Small intestine (tissue), 7 donors: ENCODE measurements at regions not wholly inside any gene's neighbourhood (a gene's known extent, or its start where the extent isn't known, plus 50 kb on each side); places are given as distances from the start of the nearest gene placed in this dataset.
"Not testable (repeated sequence)": the region's sequence is repeated elsewhere in the genome, so short reads cannot be mapped to it uniquely, and the experiment has no call there.

Experiments used
- DNase-seq, 2 donors: peaks; one replicate each; pipeline versions ENCODE4 v3.0.0 to v3.0.0-alpha.2; 2013
- FAIRE-seq: peaks from 2 replicates; lab custom pipeline; 2012; peaks lifted over from hg19 to GRCh38; lab: Jason Lieb, UNC
- H3K27ac ChIP-seq, 3 donors: one replicate each; pipeline ENCODE4 v1.5.1; 2013; ENCODE audit warnings: low read length in 2 of 3, mild to moderate bottlenecking in 2 of 3, control low read depth in 1 of 3, inconsistent platforms in 1 of 3, low read depth in 1 of 3, moderate library complexity in 1 of 3
- H3K27me3 ChIP-seq, 3 donors: one replicate each; pipeline ENCODE4 v1.6.1; 2013; ENCODE audit warnings: low read length in 3 of 3, inconsistent platforms in 1 of 3; ENCODE audit not compliant: control insufficient read depth in 3 of 3, insufficient read depth in 3 of 3
- H3K36me3 ChIP-seq, 3 donors: one replicate each; pipeline ENCODE4 v1.6.1; 2013; ENCODE audit warnings: low read length in 3 of 3, inconsistent platforms in 1 of 3, low read depth in 1 of 3, mild to moderate bottlenecking in 1 of 3, moderate library complexity in 1 of 3; ENCODE audit not compliant: control insufficient read depth in 3 of 3, insufficient read depth in 2 of 3
- H3K4me1 ChIP-seq, 3 donors: one replicate each; pipeline ENCODE4 v1.6.1; 2013; ENCODE audit warnings: low read length in 2 of 3, inconsistent platforms in 1 of 3, low read depth in 1 of 3, mild to moderate bottlenecking in 1 of 3, moderate library complexity in 1 of 3; ENCODE audit not compliant: control insufficient read depth in 3 of 3, insufficient read depth in 2 of 3
- H3K4me3 ChIP-seq, 3 donors: one replicate each; pipeline ENCODE4 v1.5.1; 2013; ENCODE audit warnings: low read length in 3 of 3, control low read depth in 1 of 3, inconsistent platforms in 1 of 3, low read depth in 1 of 3, mild to moderate bottlenecking in 1 of 3, moderate library complexity in 1 of 3
- H3K9me3 ChIP-seq, 2 donors: one replicate each; pipeline ENCODE4 v1.6.1; 2013; ENCODE audit warnings: low read depth in 1 of 2, low read length in 1 of 2; ENCODE audit not compliant: control insufficient read depth in 2 of 2, insufficient read depth in 1 of 2
- WGBS, 3 donors: extraction: QIAGEN DNeasy Blood & Tissue Kit; methylation state at CpG; one replicate each; pipeline ENCODE4 v1.1.7; 2013; 5-methylcytosine and 5-hydroxymethylcytosine counted together
- donor health status: healthy with polysubstance abuse.
- donor health status: control.
- donor health status: control.
- donor health status: Bipolar disorder and iron deficiency.
- donor health status: healthy.

DNA sequence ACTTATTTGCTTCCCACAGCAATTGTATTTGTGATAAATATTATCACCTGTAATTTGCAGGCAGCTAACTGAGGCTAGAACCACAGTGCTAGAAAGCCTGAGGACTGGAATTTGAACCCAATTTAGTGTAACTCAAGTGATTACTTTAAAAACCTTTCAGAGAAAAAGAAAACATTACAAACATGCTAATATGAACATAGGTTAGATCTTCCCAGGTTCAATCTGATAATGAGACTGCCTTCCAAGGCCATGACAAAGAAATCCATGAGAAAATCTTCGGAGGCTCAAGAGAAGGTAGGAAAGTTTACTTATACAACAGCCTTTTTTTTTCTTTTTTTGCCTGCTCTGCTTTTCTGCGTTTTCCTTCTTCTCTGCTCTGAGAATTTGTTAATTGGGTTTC lies 620.6 kb upstream of the CCNG1 start:
- Histone ChIP-seq H3K4me3 (no peak overlapping the region), H3K36me3 (no peaks in the 10 kb centered on the region), H3K27me3 (no peaks in the 10 kb centered on the region), H3K4me1 (peaks cover 1 to 7% (median 2%) of the 10 kb centered on the region in 3 donors), H3K27ac (peak overlapping the region in 2 of 3 donors; percentile 68 to 79), H3K9me3 (no peaks in the 10 kb centered on the region)
- DNase-seq (peak; percentile 67 to 73), FAIRE-seq (no peak)
- WGBS, 3 donors = 23 to 56% (median 44%) methylated on average over 2 of the region's 2 CpGs

DNA sequence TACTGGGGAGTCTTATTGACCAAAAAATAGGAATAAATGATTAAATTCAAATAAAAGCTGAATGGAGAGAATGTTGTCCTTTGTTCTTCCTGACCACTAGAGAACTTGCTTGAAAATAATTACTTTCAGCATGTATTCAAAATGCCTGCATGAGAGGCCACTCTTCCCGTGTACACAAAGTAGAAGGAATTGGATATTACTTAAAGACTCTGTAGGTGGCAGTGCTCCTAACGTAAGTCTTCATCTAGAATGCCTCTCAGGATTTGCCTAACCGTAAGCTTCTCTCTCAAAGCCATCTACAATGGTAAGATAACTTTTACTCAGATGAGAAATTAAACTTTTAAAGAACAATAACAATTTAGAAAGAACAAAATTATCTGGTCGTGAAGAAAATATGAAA lies 620.0 kb upstream of the CCNG1 start:
- H3K4me3 ChIP-seq = no peak overlapping the region
- peak overlapping the region in 2 of 3 donors; percentile 68 to 79 for H3K27ac ChIP-seq
- peaks cover 1 to 9% (median 2%) of the 10 kb centered on the region in 3 donors for H3K4me1 ChIP-seq
- H3K9me3 ChIP-seq = no peaks in the 10 kb centered on the region
- H3K27me3 ChIP-seq = no peaks in the 10 kb centered on the region
- no peak for FAIRE-seq
- peak; percentile 42 to 58 for DNase-seq
- H3K36me3 ChIP-seq = no peaks in the 10 kb centered on the region
- 8 to 50% (median 28%) methylated on average over 4 of the region's 4 CpGs for WGBS, 3 donors

DNA sequence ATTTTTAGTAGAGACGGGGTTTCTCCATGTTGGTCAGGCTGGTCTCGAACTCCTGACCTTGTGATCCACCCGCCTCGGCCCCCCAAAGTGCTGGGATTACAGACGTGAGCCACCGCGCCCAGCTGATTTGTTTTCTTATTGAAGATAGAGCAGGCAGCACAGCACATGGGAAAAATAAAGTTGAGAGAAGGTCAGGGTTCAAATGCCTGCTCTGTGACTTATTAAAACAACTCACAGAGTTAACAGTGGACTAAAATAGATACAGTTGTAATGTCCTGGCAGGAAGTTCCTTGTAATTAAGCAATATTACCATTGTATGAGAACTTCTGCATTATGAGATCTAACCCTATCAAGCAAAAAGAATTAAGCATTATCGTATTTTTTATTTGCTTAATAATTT lies 615.7 kb upstream of the CCNG1 start:
- not testable (repeated sequence) for H3K9me3 ChIP-seq, H3K27ac ChIP-seq, H3K4me3 ChIP-seq, H3K27me3 ChIP-seq, H3K4me1 ChIP-seq, FAIRE-seq, H3K36me3 ChIP-seq
- DNase-seq = peak; percentile 61 to 67
- 40 to 72% (median 65%) methylated on average over 8 of the region's 8 CpGs for WGBS, 3 donors

DNA sequence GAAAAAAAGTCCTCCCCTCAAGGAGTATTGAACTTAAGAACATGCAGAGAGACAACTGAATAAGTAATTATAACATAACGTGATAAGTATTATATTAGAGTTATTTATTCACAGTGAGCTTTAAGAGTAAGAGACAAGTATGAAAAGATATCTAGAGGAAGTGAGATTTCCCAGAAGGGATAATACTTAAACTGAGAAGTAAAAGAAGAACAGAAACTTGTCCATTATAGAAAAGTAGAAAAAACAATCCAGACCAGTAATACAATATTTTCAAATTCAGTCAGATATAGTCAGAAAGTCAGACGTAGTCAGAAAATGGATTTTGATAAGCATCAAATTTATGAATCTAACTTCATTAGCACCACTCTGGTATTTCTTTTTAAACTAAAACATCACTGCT lies 613.0 kb upstream of the CCNG1 start:
- no peaks in the 10 kb centered on the region for H3K27me3 ChIP-seq
- 77 to 81% (median 80%) methylated on average over 2 of the region's 2 CpGs for WGBS, 3 donors
- no peak overlapping the region for H3K27ac ChIP-seq
- FAIRE-seq = no peak
- DNase-seq = no peak
- peaks cover 0 to 2% (median 0%) of the 10 kb centered on the region in 3 donors for H3K4me1 ChIP-seq
- H3K36me3 ChIP-seq = no peaks in the 10 kb centered on the region
- H3K9me3 ChIP-seq = peaks cover 0 to 3% of the 10 kb centered on the region in 2 donors
- no peak overlapping the region for H3K4me3 ChIP-seq

DNA sequence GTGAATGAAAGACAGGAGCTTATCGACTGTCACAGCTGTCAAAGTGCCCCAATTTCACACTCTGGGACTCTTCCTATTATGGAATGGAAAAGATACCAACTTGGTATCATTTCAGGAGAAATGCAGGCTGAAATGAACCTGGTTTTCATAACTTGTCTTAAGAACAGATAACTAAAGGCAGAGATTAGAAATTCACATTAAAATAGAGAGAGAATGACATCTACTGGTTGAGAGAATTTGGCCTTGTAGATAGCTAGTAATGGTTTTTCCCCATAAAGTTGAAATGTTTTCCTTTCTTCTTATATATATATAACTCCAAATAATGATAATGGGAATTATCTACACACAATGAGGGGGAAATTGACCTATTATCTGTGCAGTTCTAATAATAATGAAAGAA lies 600.2 kb upstream of the CCNG1 start:
- no peaks in the 10 kb centered on the region for H3K27me3 ChIP-seq
- H3K27ac ChIP-seq = no peak overlapping the region
- WGBS, 3 donors = 73 to 77% (median 77%) methylated on average over 1 of the region's 1 CpG
- peaks cover 0 to 10% of the 10 kb centered on the region in 2 donors for H3K9me3 ChIP-seq
- no peaks in the 10 kb centered on the region for H3K4me1 ChIP-seq
- FAIRE-seq (no peak), DNase-seq (peak in 1 of 2 donors; percentile 8)
- H3K36me3 ChIP-seq = no peaks in the 10 kb centered on the region
- no peak overlapping the region for H3K4me3 ChIP-seq

DNA sequence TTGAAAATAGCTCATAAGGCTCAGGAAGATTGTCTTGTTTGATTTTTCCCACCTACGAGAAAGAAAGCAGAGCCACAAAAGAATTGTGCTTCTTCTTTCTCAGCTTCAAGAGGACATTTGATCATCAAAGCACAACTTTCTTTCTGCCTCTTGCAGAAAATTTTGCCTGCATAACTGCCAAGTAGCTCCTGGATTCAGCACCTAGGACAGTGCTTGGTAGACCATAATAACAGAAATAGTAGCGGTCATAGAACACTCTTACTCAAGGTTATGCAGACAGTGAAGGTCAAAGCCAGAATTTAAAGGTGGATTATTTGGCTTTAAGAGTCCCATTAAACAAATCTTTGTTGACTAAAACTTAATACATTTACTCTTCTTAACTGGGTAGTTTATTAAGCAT lies 594.7 kb upstream of the CCNG1 start:
- FAIRE-seq (no peak), DNase-seq (no peak)
- Histone ChIP-seq H3K4me1 (no peaks in the 10 kb centered on the region), H3K4me3 (no peak overlapping the region), H3K36me3 (no peaks in the 10 kb centered on the region), H3K9me3 (no peaks in the 10 kb centered on the region), H3K27ac (no peak overlapping the region), H3K27me3 (no peaks in the 10 kb centered on the region)
- WGBS, 3 donors = 69 to 79% (median 77%) methylated on average over 2 of the region's 2 CpGs

DNA sequence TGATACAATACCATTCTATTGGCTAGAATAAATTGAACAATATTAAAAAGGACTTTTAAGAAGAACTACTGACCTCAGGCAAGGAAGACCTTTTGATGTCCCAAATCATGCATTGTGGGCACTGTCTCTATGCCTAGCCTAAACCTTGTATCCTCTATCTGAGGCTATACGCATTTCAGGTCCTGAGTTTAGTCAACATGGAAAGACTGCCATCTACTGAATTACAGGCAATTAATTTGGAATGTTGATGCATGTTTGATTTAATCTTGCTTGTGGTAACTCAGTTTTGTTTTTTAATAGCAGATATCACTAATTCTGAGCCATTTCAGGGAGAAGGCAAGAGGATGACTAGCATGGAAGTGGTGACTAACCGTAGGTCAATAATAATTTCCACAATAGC lies 585.3 kb upstream of the CCNG1 start:
- no peak overlapping the region for H3K4me3 ChIP-seq
- H3K9me3 ChIP-seq = peaks cover 0 to 2% of the 10 kb centered on the region in 2 donors
- 74 to 77% (median 75%) methylated on average over 2 of the region's 2 CpGs for WGBS, 3 donors
- no peaks in the 10 kb centered on the region for H3K4me1 ChIP-seq
- H3K27ac ChIP-seq = no peak overlapping the region
- no peaks in the 10 kb centered on the region for H3K27me3 ChIP-seq
- H3K36me3 ChIP-seq = no peaks in the 10 kb centered on the region
- peak in 1 of 2 donors; percentile 2 for DNase-seq
- FAIRE-seq = no peak

DNA sequence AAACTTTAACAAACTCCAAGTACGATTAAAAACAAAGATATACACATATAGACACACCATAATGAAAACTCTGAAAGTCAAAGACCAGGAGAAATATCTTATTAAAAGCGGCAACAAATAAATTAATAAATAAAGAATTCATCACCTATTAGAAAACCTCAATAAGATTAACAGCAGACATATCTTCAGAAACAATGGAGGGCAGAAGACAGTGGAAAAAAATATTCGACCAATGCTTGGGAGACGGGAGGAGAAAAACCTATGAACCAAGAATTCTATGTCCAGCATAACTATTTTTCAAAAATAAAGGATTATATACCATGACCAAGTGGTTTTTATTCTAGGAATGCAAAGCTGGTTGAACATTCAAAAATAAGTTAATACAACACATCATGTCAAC lies 578.6 kb upstream of the CCNG1 start:
- no peak overlapping the region for H3K4me3 ChIP-seq
- no peak overlapping the region for H3K27ac ChIP-seq
- H3K27me3 ChIP-seq = no peaks in the 10 kb centered on the region
- peaks cover 0 to 2% of the 10 kb centered on the region in 2 donors for H3K9me3 ChIP-seq
- FAIRE-seq = no peak
- H3K36me3 ChIP-seq = no peaks in the 10 kb centered on the region
- DNase-seq = no peak
- no peaks in the 10 kb centered on the region for H3K4me1 ChIP-seq
- WGBS, 3 donors = 92 to 95% (median 93%) methylated on average over 4 of the region's 4 CpGs

DNA sequence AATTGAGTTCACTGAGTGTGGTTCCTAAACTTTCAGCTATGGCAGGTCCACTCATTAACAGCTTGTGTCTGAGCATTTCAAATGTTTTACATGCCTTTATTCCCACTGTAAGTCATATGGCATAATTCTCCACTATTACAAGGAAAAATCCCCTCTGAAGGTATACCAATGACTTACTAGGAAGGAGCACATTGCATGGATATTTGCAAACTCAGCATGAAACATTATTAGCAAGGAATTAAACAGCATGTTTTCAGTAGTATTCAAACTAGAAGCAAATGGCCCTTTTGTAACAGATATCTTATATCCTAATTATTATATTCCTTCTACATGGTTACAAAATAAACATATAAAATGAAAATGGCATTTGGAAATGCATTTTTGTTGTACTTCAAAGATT lies 566.4 kb upstream of the CCNG1 start:
- Histone ChIP-seq H3K9me3 (peaks cover 0 to 2% of the 10 kb centered on the region in 2 donors), H3K4me1 (no peaks in the 10 kb centered on the region), H3K4me3 (no peak overlapping the region), H3K36me3 (no peaks in the 10 kb centered on the region), H3K27ac (no peak overlapping the region), H3K27me3 (no peaks in the 10 kb centered on the region)
- no peak for DNase-seq
- no peak for FAIRE-seq
